ENCODE measurements at regions not wholly inside any gene's neighbourhood (a gene's known extent, or its start where the extent isn't known, plus 50 kb on each side); places are given as distances from the start of the nearest gene placed in this dataset.

DNA sequence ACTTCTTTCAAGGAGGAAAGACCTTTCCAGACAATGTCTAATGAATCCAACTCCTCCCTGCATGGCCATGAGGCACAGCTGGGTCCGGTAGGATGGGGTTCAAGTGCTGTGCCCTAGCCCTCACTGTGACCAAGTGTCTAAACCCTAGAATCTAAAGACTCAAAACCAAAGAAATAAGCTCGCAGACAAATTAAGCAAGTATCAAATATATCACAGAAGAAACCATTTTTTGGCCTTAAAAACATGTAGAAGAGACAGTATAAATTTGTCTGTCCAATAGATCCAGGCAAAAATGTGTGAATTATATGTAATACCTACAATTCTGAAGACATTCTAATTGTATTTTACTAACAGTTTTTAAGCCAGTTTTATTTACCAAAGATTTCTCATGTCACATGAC, 56.4 kb upstream of the WDR17 start:
- Histone ChIP-seq H2AFZ (ENCODE audit: low read depth) (no peak overlapping the region), H3K9me2 (no peaks in the 10 kb centered on the region), H3K4me3 (ENCODE audit: low read depth in 2 of 2, low read length in 1 of 2) (no peak overlapping the region), H3K9me3 (no peaks in the 10 kb centered on the region), H3F3A (replicated peaks; ENCODE audit: insufficient read depth) (no peaks in the 10 kb centered on the region), H3K79me2 (ENCODE audit: insufficient read depth) (no peaks in the 10 kb centered on the region), H3K4me1 (ENCODE audit: control insufficient read depth in 1 of 2, insufficient read depth in 2 of 2, low read depth in 1 of 2, low read length in 1 of 2) (no peaks in the 10 kb centered on the region), H3K27me3 (ENCODE audit: insufficient read depth) (no peaks in the 10 kb centered on the region; the same call in 1 of the 2 replicates), H4K20me1 (ENCODE audit: insufficient read depth) (no peaks in the 10 kb centered on the region), H3K9ac (no peak overlapping the region), H3K36me3 (replicated peaks in 1 of 2; ENCODE audit: control insufficient read depth in 1 of 2, insufficient read depth in 2 of 2, low read length in 1 of 2) (no peaks in the 10 kb centered on the region), H3K4me2 (no peak overlapping the region), H3K27ac (ENCODE audit: low read depth in 2 of 2, low read length in 1 of 2) (no peak overlapping the region)
- TF ChIP-seq RCOR1 (IDR thresholded peaks at IDR 0.05; ENCODE audit: low read length) (no peak), PBX3 (IDR thresholded peaks at IDR 0.05) (no peak), YY1 (IDR thresholded peaks at IDR 0.05; ENCODE audit: low read depth) (no peak), RFX5 (IDR thresholded peaks at IDR 0.05; ENCODE audit: low read length) (no peak), POLR2AphosphoS5 (IDR thresholded peaks at IDR 0.05; ENCODE audit: low read depth, low read length) (no peak), FOXM1 (IDR thresholded peaks at IDR 0.05; ENCODE audit: low read depth) (no peak), EZH2phosphoT487 (IDR thresholded peaks at IDR 0.05; ENCODE audit: borderline replicate concordance, low read depth) (no peak), RXRA (IDR thresholded peaks at IDR 0.05; ENCODE audit: borderline replicate concordance, low read depth) (no peak), TAF1 (IDR thresholded peaks at IDR 0.05; ENCODE audit: borderline replicate concordance, low read depth, low read length) (no peak), FOSL2 (IDR thresholded peaks at IDR 0.05; ENCODE audit: borderline replicate concordance, low read depth) (no peak), SMC3 (IDR thresholded peaks at IDR 0.05; ENCODE audit: low read depth, low read length) (no peak), RAD21 (IDR thresholded peaks at IDR 0.05; ENCODE audit: low read length) (no peak), FOXJ3 (CRISPR knock-in tag; IDR thresholded peaks at IDR 0.05) (no peak), ELF1 (IDR thresholded peaks at IDR 0.05) (no peak), EP300 (IDR thresholded peaks at IDR 0.05; ENCODE audit: borderline replicate concordance in 1 of 2, low read depth in 1 of 2, low read length in 1 of 2) (no peak), REST (IDR thresholded peaks at IDR 0.05; ENCODE audit: low read depth, low read length) (no peak)
- TF ChIP-seq, protein P1, sequence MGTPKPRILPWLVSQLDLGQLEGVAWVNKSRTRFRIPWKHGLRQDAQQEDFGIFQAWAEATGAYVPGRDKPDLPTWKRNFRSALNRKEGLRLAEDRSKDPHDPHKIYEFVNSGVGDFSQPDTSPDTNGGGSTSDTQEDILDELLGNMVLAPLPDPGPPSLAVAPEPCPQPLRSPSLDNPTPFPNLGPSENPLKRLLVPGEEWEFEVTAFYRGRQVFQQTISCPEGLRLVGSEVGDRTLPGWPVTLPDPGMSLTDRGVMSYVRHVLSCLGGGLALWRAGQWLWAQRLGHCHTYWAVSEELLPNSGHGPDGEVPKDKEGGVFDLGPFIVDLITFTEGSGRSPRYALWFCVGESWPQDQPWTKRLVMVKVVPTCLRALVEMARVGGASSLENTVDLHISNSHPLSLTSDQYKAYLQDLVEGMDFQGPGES (IDR thresholded peaks at IDR 0.05; ENCODE audit: low read depth, low read length) = no peak
- 9% methylated on average over 2 of the region's 2 CpGs for WGBS (ENCODE audit: low lambda C conversion rate)
- CTCF ChIA-PET = no interaction called here
- POLR2A ChIA-PET = no interaction called here
- DNase-seq = no peak

Data from SK-N-SH (cell line).